IMR-90 (cell line): ENCODE measurements at regions not wholly inside any gene's neighbourhood (a gene's known extent, or its start where the extent isn't known, plus 50 kb on each side); places are given as distances from the start of the nearest gene placed in this dataset.
A peak's percentile ranks its signal among the peaks of the same experiment; 100 is the strongest.

Source experiments
- ATAC-seq: fragments of 200-7000 bp; cut with Tn5 transposase; 2 replicates; pipeline ENCODE4 v1.9.1; 2020; ENCODE audit warnings: low read depth, mild to moderate bottlenecking, moderate library complexity
- BruUV-seq: library from RNA; stranded (reverse); fragments of 400-500 nt; replicated peaks from 2 replicates; lab custom pipeline; 2021; lab: Mats Ljungman, UMichigan
- CTCF ChIA-PET: fragments of 300-600 bp; formaldehyde crosslinking; extraction: SDS; loops from one replicate; lab custom pipeline; 2021; ENCODE audit warnings: antibody characterized with exemption; lab: Yijun Ruan, JAX
- POLR2A ChIA-PET: fragments of 300-600 bp; sonication (Branson Sonifier 250); formaldehyde crosslinking; loops from one replicate; lab custom pipeline; 2022; ENCODE audit warnings: antibody characterized with exemption; ENCODE audit not compliant: unreplicated experiment; lab: Charles Lee
- DNase-seq: peaks from one replicate; pipeline ENCODE4 v3.0.0; 2013
- H2AFZ ChIP-seq: replicated peaks from 2 replicates; pipeline ENCODE3; 2013; ENCODE audit warnings: low read length, mild to moderate bottlenecking; ENCODE audit not compliant: poor library complexity
- H2AK5ac ChIP-seq: 2 replicates; pipeline ENCODE4 v1.6.1; 2013; ENCODE audit warnings: low read depth, low read length, inconsistent platforms
- H2AK9ac ChIP-seq: replicated peaks from 2 replicates; pipeline ENCODE3; 2013; ENCODE audit warnings: mild to moderate bottlenecking, low read depth, low read length, moderate library complexity; ENCODE audit not compliant: poor library complexity
- H2BK120ac ChIP-seq: 2 replicates; pipeline ENCODE4 v1.6.1; 2013; ENCODE audit warnings: low read depth, low read length, inconsistent platforms
- H2BK15ac ChIP-seq: 3 replicates; pipeline ENCODE4 v1.6.1; 2013; ENCODE audit warnings: low read depth, low read length, inconsistent platforms
- H2BK20ac ChIP-seq: 2 replicates; pipeline ENCODE4 v1.6.1; 2013; ENCODE audit warnings: low read depth, mild to moderate bottlenecking, inconsistent platforms, low read length, moderate library complexity
- H2BK5ac ChIP-seq: 2 replicates; pipeline ENCODE4 v1.6.1; 2013; ENCODE audit warnings: mild to moderate bottlenecking, low read depth, low read length, inconsistent platforms; ENCODE audit not compliant: poor library complexity, severe bottlenecking
- H3K14ac ChIP-seq: replicated peaks from 2 replicates; pipeline ENCODE4 v1.6.1; 2013; ENCODE audit warnings: low read depth, low read length, inconsistent platforms
- H3K18ac ChIP-seq: 2 replicates; pipeline ENCODE4 v1.6.1; 2013; ENCODE audit warnings: low read depth, low read length, control low read depth
- H3K23ac ChIP-seq: 2 replicates; pipeline ENCODE4 v1.6.1; 2013; ENCODE audit warnings: low read depth, low read length, inconsistent platforms
- H3K27ac ChIP-seq: 2 replicates; pipeline ENCODE4 v1.5.1; 2013; ENCODE audit warnings: mild to moderate bottlenecking, control low read depth, low read length; ENCODE audit not compliant: insufficient read depth
- H3K27me3 ChIP-seq: 2 replicates; pipeline ENCODE4 v1.6.1; 2013; ENCODE audit warnings: low read length; ENCODE audit not compliant: control insufficient read depth, insufficient read depth
- H3K36me3 ChIP-seq: 2 replicates; pipeline ENCODE4 v1.6.1; 2013; ENCODE audit warnings: low read length, mixed read lengths; ENCODE audit not compliant: control insufficient read depth, insufficient read depth
- H3K4ac ChIP-seq: 2 replicates; pipeline ENCODE4 v1.6.1; 2013; ENCODE audit warnings: low read depth, low read length, inconsistent platforms
- H3K4me1 ChIP-seq: 2 replicates; pipeline ENCODE4 v1.6.1; 2013; ENCODE audit warnings: low read length, mixed read lengths; ENCODE audit not compliant: control insufficient read depth, insufficient read depth
- H3K4me2 ChIP-seq: 2 replicates; pipeline ENCODE4 v1.6.1; 2013; ENCODE audit warnings: low read depth, mild to moderate bottlenecking, control low read depth, low read length, moderate library complexity
- H3K4me3 ChIP-seq: 2 replicates; pipeline ENCODE4 v1.5.1; 2013; ENCODE audit warnings: low read depth, mild to moderate bottlenecking, control low read depth, low read length, moderate library complexity; ENCODE audit not compliant: insufficient read depth
- H3K56ac ChIP-seq: 2 replicates; pipeline ENCODE4 v1.6.1; 2013; ENCODE audit warnings: low read length, inconsistent platforms; ENCODE audit not compliant: insufficient read depth; ENCODE audit errors: extremely low read depth
- H3K79me1 ChIP-seq, 2 experiments: 2 replicates each; pipeline ENCODE4 v1.6.1; 2013; ENCODE audit warnings: low read length in 2 of 2, inconsistent platforms in 1 of 2, low read depth in 1 of 2
- H3K9ac ChIP-seq: 2 replicates; pipeline ENCODE4 v1.6.1; 2013; ENCODE audit warnings: low read depth, low read length, control low read depth
- H3K9me1 ChIP-seq: 2 replicates; pipeline ENCODE4 v1.6.1; 2013; ENCODE audit warnings: low read length, inconsistent platforms; ENCODE audit not compliant: insufficient read depth
- H3K9me3 ChIP-seq: 2 replicates; pipeline ENCODE4 v1.6.1; 2013; ENCODE audit warnings: low read length; ENCODE audit not compliant: control insufficient read depth, insufficient read depth
- H4K20me1 ChIP-seq: 2 replicates; pipeline ENCODE4 v1.6.1; 2013; ENCODE audit warnings: low read length, inconsistent platforms; ENCODE audit not compliant: insufficient read depth
- H4K5ac ChIP-seq: 2 replicates; pipeline ENCODE4 v1.6.1; 2013; ENCODE audit warnings: mild to moderate bottlenecking, low read depth, low read length, control low read depth
- H4K8ac ChIP-seq, 2 experiments: 2 replicates each; pipeline ENCODE4 v1.6.1; 2013; ENCODE audit warnings: low read depth in 2 of 2, low read length in 2 of 2, control low read depth in 1 of 2, inconsistent platforms in 1 of 2
- H4K91ac ChIP-seq: 2 replicates; pipeline ENCODE4 v1.6.1; 2013; ENCODE audit warnings: low read depth, low read length, inconsistent platforms; ENCODE audit not compliant: insufficient read depth
- BHLHE40 ChIP-seq: fragments of 150-350 bp; IDR thresholded peaks from 2 replicates; pipeline ENCODE4 v1.6.1; 2016; ENCODE audit warnings: mild to moderate bottlenecking, low read depth, low read length
- MAZ ChIP-seq: IDR thresholded peaks from 2 replicates; pipeline ENCODE4 v1.6.1; 2012; ENCODE audit warnings: low read depth, mild to moderate bottlenecking, low read length, improper control_type of control experiment, moderate library complexity, borderline replicate concordance
- RCOR1 ChIP-seq: IDR thresholded peaks from 2 replicates; pipeline ENCODE4 v1.6.1; 2012; ENCODE audit warnings: mild to moderate bottlenecking, low read length, improper control_type of control experiment; ENCODE audit not compliant: insufficient replicate concordance
- SMC3 ChIP-seq: fragments of 150-350 bp; IDR thresholded peaks from 2 replicates; pipeline ENCODE4 v1.6.1; 2016; ENCODE audit warnings: low read depth, mild to moderate bottlenecking, antibody characterized with exemption, low read length, moderate library complexity
- WGBS, 2 experiments: methylation state at CpG; one replicate each; pipeline versions ENCODE4 v1.1.5 to v1.1.7; 2013; ENCODE audit warnings: missing lambda C conversion rate in 2 of 2; ENCODE audit not compliant: insufficient read length in 1 of 2; ENCODE audit errors: extremely low coverage in 2 of 2; 5-methylcytosine and 5-hydroxymethylcytosine counted together
- dilution Hi-C: fragments of 300-500 bp; cut with HindIII; formaldehyde crosslinking; loops from one replicate; pipeline ENCODE4 v1.14.3; 2018; ENCODE audit warnings: low sequenced_read_pairs; ENCODE audit not compliant: unreplicated experiment
- in situ Hi-C: fragments of 300-500 bp; cut with MboI; formaldehyde crosslinking; loops from 3 replicates; pipeline ENCODE4 v1.14.3; 2019; ENCODE audit warnings: low sequenced_read_pairs, inconsistent platforms, mixed read lengths
- intact Hi-C: fragments of 100-400 bp; cut with micrococcal nuclease; formaldehyde crosslinking; loops from 2 replicates; pipeline ENCODE4 v1.10.0; 2022

- Histone ChIP-seq H3K56ac (no peak overlapping the region), H3K36me3 (no peaks in the 10 kb centered on the region), H3K4me3 (no peak overlapping the region), H4K5ac (no peak overlapping the region), H3K9ac (no peak overlapping the region), H3K4me1 (peaks cover 12% of the 10 kb centered on the region; the same call in 1 of the 2 replicates), H3K4ac (no peak overlapping the region), H4K8ac (no peak overlapping the region), H3K18ac (no peak overlapping the region), H2AFZ (no peak overlapping the region), H3K4me2 (no peak overlapping the region), H3K9me1 (peaks cover 8% of the 10 kb centered on the region), H3K27me3 (no peaks in the 10 kb centered on the region), H3K9me3 (no peaks in the 10 kb centered on the region), H3K23ac (no peak overlapping the region), H4K91ac (no peak overlapping the region), H2AK9ac (no peak overlapping the region), H3K14ac (no peak overlapping the region), H2BK15ac (no peak overlapping the region), H2BK120ac (peak overlapping the region; percentile 0; the same call in 1 of the 2 replicates), H3K79me1 (no peaks in the 10 kb centered on the region), H3K27ac (no peak overlapping the region), H4K20me1 (no peaks in the 10 kb centered on the region), H2BK20ac (no peak overlapping the region), H2BK5ac (no peak overlapping the region), H2AK5ac (peak overlapping the region; percentile 45; the same call in 1 of the 2 replicates)
- WGBS, 2 experiments: 95% methylated on average over 11 of the region's 18 CpGs; no CpG with 5 or more reads in 1 of the 2 experiments
- DNase-seq (no peak), ATAC-seq (no peak)
- POLR2A ChIA-PET: no interaction called here
- in situ Hi-C loops: no loop called here
- CTCF ChIA-PET: no interaction called here
- TF ChIP-seq MAZ (no peak), RCOR1 (no peak), SMC3 (no peak), BHLHE40 (no peak)
- no TSS peak for BruUV-seq
- intact Hi-C loops: no loop called here
- dilution Hi-C loops: no loop called here
Observed at GRCh38 chr13:29999492-30000369, 149.3 kb upstream of the UBL3 start.
